ENCODE measurements at regions not wholly inside any gene's neighbourhood (a gene's known extent, or its start where the extent isn't known, plus 50 kb on each side); places are given as distances from the start of the nearest gene placed in this dataset.

- DNase-seq, result no peak
Observed at GRCh38 chr2:220673151-220673874, 898.8 kb downstream of the EPHA4 start.

DNA sequence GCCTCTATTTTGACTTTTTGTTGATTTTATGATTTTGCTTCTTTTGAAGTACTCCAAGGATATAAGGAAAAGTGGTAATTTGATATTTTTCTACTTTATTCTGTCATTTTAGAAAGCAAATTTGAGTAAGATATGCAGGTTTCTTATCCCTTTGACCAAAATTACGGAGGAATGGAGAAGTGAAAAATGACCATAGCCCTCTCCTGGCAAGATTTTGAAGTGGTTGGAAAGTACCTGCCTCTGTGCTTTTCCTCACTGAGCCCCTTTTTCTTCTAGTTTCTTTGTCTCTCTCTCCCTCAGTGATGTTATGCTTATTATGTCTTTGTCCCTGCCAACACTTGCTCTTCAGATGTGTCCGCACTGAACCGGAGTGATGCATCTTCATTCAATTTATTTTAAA is 898.1 kb downstream of the EPHA4 start:
- DNase-seq, result no peak

DNA sequence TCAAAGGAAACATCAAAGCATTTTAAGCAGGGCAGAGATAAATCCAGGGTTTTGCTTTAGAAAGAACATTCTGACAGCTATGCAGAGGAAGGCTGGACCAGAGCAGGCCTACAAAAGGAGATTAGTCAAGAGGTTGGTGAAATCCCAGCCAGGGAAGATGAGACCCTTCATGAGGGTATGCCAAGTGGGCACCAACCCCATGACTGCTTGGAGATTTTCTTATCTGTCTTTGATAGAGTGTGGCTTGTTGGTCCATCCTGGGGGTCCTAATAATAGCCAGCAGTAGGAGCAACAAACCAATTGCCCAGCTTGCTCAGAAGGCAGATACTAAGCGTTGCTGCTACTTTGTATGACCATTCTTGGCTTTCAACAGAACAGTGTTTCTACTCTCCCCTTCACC is 895.4 kb downstream of the EPHA4 start:
- DNase-seq, result no peak

GRCh38 chr2:220678943-220679342 is 893.2 kb downstream of the EPHA4 start:
- DNase-seq, result no peak

GRCh38 chr2:220682616-220683015 is 889.5 kb downstream of the EPHA4 start:
- no peak for DNase-seq

DNA sequence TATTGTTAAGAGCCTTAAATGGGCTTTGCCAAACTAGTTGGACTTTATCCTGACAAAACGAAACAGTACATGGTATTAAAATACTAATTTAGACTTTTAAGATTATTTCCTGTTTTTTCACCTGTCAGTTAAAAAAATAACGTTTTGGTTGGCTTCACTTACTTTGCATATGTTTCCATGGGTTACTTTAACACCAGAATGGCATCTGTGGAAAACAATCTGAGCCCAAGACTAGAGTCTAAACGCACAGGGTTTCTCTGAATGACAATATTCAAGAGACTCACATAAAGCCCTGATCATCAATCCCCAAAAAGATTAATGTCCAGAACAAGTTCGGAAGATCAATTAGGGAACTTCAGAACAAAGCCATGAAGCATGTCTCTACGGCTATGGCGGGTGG is 888.0 kb downstream of the EPHA4 start:
- DNase-seq, result no peak

- DNase-seq, result no peak
Observed at GRCh38 chr2:220687231-220687843, 884.8 kb downstream of the EPHA4 start.

DNA sequence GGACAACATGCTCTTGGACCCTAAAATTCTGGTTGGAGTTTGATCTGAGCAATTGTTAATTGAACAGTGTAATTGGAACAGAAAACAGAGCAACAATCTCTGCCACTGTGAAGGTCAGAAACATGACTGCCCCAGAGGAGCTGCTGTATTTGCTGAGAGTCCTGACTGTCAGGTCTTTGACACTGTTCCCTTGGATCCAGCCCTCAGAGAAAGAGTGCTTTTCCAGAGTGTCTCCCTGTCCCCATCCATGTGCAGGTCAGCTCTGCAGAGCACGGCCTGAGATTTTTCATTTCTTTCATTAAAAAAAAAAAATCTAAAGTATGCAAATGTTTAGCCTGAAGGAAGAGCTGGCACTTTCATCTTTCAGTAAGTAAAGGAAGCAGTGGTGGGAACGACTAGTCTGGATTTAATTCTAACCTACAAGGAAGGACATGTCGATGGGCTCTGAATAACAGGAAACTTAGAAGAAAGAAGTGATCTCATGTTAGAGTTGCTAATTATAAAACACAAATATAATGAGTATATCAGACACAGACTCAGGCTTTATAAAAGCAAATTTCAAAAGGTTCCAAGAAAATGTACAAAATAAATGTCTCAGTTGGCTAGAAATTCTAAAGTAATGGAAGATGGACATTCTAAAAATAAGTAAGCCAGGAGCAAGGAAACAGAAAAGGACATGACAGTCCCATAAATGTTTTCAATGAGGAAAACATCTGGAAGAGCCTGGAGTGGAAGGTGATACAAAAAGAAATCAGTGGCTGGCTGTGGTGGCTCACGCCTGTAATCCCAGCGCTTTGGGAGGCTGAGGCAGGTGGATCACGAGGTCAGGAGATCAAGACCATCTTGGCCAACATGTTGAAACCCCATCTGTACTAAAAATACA is 876.5 kb downstream of the EPHA4 start:
- DNase-seq, result no peak

DNA sequence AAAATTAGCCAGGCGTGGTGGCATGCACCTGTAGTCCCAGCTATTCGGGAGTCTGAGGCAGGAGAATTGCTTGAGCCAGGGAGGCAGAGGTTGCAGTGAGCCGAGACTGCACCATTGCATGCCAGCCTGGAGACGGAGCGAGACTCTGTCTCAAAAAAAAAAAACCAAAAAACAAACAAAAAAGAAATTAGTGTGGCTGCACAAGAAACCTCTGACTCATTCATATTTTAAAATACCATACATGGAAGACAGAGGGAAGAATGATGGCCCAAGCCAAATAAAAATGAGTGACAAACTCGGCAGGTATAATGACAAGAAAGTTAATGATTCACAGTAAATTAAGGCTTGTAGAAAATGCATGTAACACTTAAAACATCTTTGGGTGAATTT is 875.8 kb downstream of the EPHA4 start:
- DNase-seq, result no peak

GRCh38 chr2:220697011-220697410 is 875.1 kb downstream of the EPHA4 start:
- DNase-seq, result no peak

- no peak for DNase-seq
Observed at GRCh38 chr2:220701115-220701514, 871.0 kb downstream of the EPHA4 start.

DNA sequence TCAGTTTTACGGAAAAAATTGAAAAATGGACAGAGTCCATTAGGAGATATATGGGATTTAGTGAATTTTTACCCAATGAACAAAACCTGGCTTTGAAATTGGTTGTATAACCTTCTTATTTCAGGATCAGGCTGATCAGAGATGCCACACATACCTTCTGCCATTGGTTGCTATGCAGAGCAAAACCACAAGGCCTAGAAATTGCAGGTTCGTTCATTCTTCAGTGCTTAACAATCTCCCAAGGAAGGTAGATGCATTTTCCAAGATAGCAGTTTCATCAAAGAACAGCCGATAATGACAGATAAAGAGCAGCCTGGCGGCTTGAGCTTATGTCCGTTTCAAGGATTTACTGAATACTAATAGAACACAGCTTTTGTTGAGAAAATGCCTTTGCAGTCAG is 868.8 kb downstream of the EPHA4 start:
- DNase-seq, result no peak

DNA sequence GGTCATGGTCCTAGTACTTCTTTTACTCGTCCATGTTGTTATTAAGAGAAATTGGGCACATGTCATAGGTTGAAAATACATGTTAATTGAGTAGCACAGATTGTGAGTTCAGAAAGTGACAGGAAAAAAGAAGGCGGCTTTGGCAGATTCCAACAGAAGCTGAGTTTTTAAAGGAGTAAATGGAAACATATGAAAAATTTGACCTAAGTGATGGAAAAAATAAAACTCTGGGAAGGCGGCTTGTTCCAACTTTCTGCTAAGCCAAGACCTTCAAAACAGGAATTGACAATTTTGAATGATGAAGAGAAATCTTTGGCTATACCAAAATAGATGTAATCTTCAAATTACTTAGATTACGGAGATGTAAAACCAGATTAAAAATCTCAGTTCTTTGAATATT is 868.0 kb downstream of the EPHA4 start:
- no peak for DNase-seq

DNA sequence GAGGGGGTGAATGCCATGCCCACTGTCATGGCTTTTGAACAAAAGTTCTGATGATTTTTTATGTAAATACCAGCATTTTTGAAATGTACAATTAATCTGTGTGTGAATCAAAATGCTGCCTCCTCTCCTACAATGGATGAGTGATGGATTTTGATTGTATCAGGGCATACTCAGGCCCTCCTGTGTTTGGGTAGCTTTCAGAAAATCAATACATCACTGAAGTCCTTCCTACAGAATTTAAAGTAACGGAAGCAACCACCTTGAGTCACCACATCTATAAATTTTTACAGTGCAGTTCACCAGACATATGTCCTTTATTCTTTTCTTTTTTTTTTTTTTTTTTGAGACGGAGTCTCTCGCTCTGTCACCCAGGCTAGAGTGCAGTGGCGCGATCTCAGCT is 867.3 kb downstream of the EPHA4 start:
- DNase-seq, result no peak

DNA sequence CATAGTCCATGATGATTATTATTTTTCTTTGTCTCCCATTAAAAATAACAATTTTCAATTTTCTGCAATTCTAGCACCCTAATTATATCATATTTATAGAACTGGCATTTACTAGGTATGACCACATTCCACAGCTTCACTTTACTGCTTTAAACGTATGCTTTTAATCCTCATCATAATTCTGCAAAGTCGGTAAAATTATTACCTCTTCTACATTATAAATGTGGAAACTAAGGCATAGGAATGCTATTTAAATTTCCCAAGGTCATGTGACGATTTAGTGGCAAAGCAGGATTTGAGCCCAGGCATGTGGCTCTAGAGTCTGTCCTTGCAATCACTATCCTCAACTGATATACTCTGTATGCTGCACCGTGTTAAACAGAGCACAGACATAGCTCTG is 866.4 kb downstream of the EPHA4 start:
- DNase-seq, result no peak

DNA sequence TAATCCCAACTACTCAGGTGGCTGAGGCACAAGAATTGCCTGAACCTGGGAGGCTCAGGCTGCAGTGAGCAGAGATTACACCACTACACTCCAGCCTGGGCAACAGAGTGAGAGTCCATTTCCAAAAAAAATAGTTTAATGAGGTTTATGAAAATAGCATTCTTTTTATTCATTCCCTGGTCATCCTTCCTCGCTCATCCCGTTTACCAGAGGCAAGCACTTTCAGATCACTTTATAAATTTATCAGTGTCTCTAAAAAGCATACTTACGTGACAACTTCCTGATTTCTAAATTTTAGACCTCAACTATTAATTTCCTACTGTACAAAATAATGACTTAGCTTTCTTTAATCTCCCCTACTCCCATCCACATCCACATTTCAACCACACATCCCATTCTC is 864.8 kb downstream of the EPHA4 start:
- DNase-seq, result no peak

- DNase-seq, result no peak
Observed at GRCh38 chr2:220708366-220708765, 863.7 kb downstream of the EPHA4 start.

GRCh38 chr2:220717283-220717682 is 854.8 kb downstream of the EPHA4 start:
- no peak for DNase-seq

- DNase-seq, result no peak
Observed at GRCh38 chr2:220736778-220737177, 835.3 kb downstream of the EPHA4 start.

DNA sequence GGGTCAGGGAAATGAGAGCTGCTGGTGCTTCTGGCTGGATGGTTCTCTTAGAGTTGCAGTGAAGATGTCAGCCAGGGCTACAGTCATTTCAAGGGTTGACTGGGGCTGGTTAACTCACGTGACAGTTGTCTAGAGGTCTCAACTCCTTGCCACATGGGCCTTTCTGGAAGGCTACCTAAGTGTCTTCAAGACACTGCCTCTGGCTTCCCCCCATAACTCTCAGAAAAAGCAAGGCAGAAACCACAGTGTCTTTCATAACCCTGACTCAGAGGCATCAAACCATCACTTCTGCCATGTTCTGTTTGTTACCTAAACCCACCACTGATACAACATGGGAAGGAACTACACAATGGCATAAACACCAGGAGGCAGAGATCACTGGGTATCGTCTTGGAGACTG is 828.9 kb downstream of the EPHA4 start:
- no peak for DNase-seq

DNA sequence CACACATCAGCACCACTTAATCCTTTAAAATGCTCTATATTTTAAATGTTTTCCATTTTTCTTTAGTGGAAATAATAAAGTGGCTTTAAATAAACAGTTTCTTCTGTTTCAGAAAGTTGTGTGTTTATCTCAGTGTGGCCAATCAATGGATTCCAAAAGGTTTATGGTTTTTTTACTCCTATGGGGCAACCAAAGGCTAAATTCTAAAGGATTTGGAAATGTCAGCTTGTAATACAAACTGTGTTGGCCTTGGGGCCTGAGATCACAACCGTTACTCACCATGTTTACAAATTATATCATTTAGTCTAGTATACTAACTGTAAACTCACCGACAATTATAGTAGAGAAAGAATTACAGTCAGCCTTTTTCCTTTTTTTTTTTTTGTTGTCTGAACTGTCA is 827.2 kb downstream of the EPHA4 start:
- no peak for DNase-seq

- DNase-seq, result no peak
Observed at GRCh38 chr2:220745682-220746081, 826.4 kb downstream of the EPHA4 start.

GRCh38 chr2:220747736-220748135 is 824.4 kb downstream of the EPHA4 start:
- DNase-seq, result no peak

DNA sequence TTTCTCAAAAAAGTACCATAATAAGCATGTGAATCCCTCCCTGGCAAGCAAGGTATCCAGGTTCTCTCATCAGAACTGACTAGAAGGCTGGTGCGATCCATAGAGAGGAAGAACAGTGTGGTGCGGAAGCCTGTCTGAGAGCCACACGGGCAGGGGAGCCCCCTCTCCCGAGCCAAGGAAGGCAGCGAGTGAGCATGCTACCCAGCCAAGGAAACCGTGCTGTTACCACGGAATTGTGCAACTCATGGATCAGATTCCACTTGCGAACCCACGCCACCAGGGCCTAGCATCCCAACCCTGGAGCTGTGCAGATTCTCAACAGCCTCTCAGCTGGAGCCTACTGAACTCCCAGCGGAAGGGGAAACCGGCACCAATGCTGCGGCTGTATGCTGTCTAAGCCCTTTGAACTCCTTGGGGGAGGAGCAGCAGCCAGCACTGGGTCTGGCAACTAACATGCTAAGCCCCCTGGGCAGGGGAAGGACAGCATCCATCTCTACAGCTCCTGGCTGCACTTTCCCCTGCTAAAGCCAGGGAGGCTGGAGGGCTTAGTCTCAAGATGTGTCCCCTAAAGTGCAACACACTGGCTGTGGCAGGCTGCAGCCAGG is 823.1 kb downstream of the EPHA4 start:
- no peak for DNase-seq
